ENCODE measurements at regions not wholly inside any gene's neighbourhood (a gene's known extent, or its start where the extent isn't known, plus 50 kb on each side); places are given as distances from the start of the nearest gene placed in this dataset.

DNA sequence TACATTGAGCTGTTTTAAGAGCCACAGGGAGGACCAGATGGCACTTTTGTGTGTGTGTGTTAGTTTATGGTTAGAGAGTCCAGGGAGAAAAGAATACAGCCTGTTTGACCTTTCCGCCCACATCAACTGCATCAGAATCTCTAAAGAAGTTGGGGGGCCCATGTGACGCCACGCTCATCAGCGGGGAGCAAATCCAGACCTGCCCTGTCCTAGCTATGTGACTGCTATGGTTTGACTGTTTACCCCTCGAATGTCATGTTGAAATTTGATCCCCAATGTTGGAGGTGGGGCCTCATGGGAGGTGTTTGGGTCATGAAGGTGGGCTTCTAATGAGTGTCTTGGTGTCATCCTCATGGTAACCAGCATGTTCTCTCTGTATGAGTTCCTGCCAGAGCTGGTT is 128.0 kb downstream of the ADRA2A start:
- no peak overlapping the region for H4K8ac ChIP-seq (ENCODE audit: low read depth in 2 of 2, low read length in 2 of 2)
- no TSS peak for BruUV-seq (replicated peaks)
- ChIA-PET POLR2A (ENCODE audit: unreplicated experiment) (no interaction called here), CTCF (no interaction called here)
- peaks cover 10% of the 10 kb centered on the region; the same call in 1 of the 2 replicates for H3K9me3 ChIP-seq (ENCODE audit: control insufficient read depth, insufficient read depth, low read length)
- no peak overlapping the region for H3K4ac ChIP-seq (ENCODE audit: low read depth, low read length)
- H3K9me1 ChIP-seq (ENCODE audit: insufficient read depth, low read length), result no peaks in the 10 kb centered on the region
- no peak overlapping the region for H2BK15ac ChIP-seq (ENCODE audit: low read depth, low read length)
- H3K9ac ChIP-seq (ENCODE audit: low read depth, low read length), result no peak overlapping the region
- dilution Hi-C loops (cut with HindIII; ENCODE audit: low sequenced_read_pairs, unreplicated experiment), result no loop called here
- no peak overlapping the region for H2AK9ac ChIP-seq (replicated peaks; ENCODE audit: low read depth, low read length, poor library complexity)
- no peak overlapping the region for H4K91ac ChIP-seq (ENCODE audit: insufficient read depth, low read depth, low read length)
- H3K79me1 ChIP-seq (ENCODE audit: low read depth in 1 of 2, low read length in 2 of 2), result no peaks in the 10 kb centered on the region
- no peak overlapping the region for H3K56ac ChIP-seq (ENCODE audit: extremely low read depth, insufficient read depth, low read length)
- H3K23ac ChIP-seq (ENCODE audit: low read depth, low read length), result no peak overlapping the region
- no peak for DNase-seq
- H4K20me1 ChIP-seq (ENCODE audit: insufficient read depth, low read length), result no peaks in the 10 kb centered on the region
- no peak overlapping the region for H3K4me3 ChIP-seq (ENCODE audit: insufficient read depth, low read depth, low read length)
- H4K5ac ChIP-seq (ENCODE audit: low read depth, low read length), result no peak overlapping the region
- H3K27me3 ChIP-seq (ENCODE audit: control insufficient read depth, insufficient read depth, low read length), result no peaks in the 10 kb centered on the region
- H3K4me2 ChIP-seq (ENCODE audit: low read depth, low read length), result no peak overlapping the region
- no peak overlapping the region for H3K14ac ChIP-seq (replicated peaks; ENCODE audit: low read depth, low read length)
- no peak overlapping the region for H3K18ac ChIP-seq (ENCODE audit: low read depth, low read length)
- H3K4me1 ChIP-seq (ENCODE audit: control insufficient read depth, insufficient read depth, low read length), result no peaks in the 10 kb centered on the region
- no peak overlapping the region for H2AK5ac ChIP-seq (ENCODE audit: low read depth, low read length)
- no CpG with 5 or more reads among the region's 5 CpGs for WGBS, 2 experiments (ENCODE audit: extremely low coverage in 2 of 2, insufficient read length in 1 of 2)
- H2BK120ac ChIP-seq (ENCODE audit: low read depth, low read length), result no peak overlapping the region
- H2AFZ ChIP-seq (replicated peaks; ENCODE audit: low read length, poor library complexity), result no peak overlapping the region
- no peak for ATAC-seq (ENCODE audit: low read depth)
- no peak overlapping the region for H2BK5ac ChIP-seq (ENCODE audit: low read depth, low read length, poor library complexity, severe bottlenecking)
- intact Hi-C loops (cut with micrococcal nuclease), result no loop called here
- H3K27ac ChIP-seq (ENCODE audit: insufficient read depth, low read length), result no peak overlapping the region
- no peaks in the 10 kb centered on the region for H3K36me3 ChIP-seq (ENCODE audit: control insufficient read depth, insufficient read depth, low read length)
- no peak overlapping the region for H2BK20ac ChIP-seq (ENCODE audit: low read depth, low read length)
- no peak for TF ChIP-seq MAFK (IDR thresholded peaks at IDR 0.05; ENCODE audit: low read depth, low read length)
- TF ChIP-seq, protein P1, sequence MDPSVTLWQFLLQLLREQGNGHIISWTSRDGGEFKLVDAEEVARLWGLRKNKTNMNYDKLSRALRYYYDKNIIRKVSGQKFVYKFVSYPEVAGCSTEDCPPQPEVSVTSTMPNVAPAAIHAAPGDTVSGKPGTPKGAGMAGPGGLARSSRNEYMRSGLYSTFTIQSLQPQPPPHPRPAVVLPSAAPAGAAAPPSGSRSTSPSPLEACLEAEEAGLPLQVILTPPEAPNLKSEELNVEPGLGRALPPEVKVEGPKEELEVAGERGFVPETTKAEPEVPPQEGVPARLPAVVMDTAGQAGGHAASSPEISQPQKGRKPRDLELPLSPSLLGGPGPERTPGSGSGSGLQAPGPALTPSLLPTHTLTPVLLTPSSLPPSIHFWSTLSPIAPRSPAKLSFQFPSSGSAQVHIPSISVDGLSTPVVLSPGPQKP (IDR thresholded peaks at IDR 0.05; ENCODE audit: borderline replicate concordance, low read depth, low read length), result no peak
- in situ Hi-C loops (cut with MboI; ENCODE audit: low sequenced_read_pairs), result no loop called here
